H1 (cell line): ENCODE measurements at regions not wholly inside any gene's neighbourhood (a gene's known extent, or its start where the extent isn't known, plus 50 kb on each side); places are given as distances from the start of the nearest gene placed in this dataset.

Experiments used
- BRCA1 ChIP-seq: IDR thresholded peaks from 2 replicates; pipeline ENCODE4 v1.6.1; 2012; ENCODE audit warnings: low read depth, low read length, improper control_type of control experiment
- CEBPB ChIP-seq: IDR thresholded peaks from 2 replicates; pipeline ENCODE4 v1.6.1; 2012; ENCODE audit warnings: low read depth, low read length
- CREB1 ChIP-seq: IDR thresholded peaks from 2 replicates; pipeline ENCODE4 v1.6.1; 2012; ENCODE audit warnings: inconsistent platforms
- FOSL1 ChIP-seq: IDR thresholded peaks from 2 replicates; pipeline ENCODE4 v1.6.1; 2011; ENCODE audit warnings: mild to moderate bottlenecking, low read depth, low read length, moderate library complexity; ENCODE audit not compliant: insufficient read depth
- GABPA ChIP-seq: IDR thresholded peaks from 2 replicates; pipeline ENCODE4 v1.6.1; 2011; ENCODE audit warnings: mild to moderate bottlenecking, low read length, moderate library complexity, borderline replicate concordance; ENCODE audit not compliant: insufficient read depth
- POU5F1 ChIP-seq: IDR thresholded peaks from 2 replicates; pipeline ENCODE4 v1.6.1; 2011; ENCODE audit warnings: low read depth, mild to moderate bottlenecking, low read length, moderate library complexity
- RNF2 ChIP-seq: fragments of 200-900, 300-1000 bp; sonication (generic); IDR thresholded peaks from 2 replicates; pipeline ENCODE4 v1.7.1; 2016; ENCODE audit warnings: borderline replicate concordance, low read depth, mild to moderate bottlenecking, antibody characterized with exemption, low read length; ENCODE audit not compliant: poor library complexity, severe bottlenecking; ENCODE audit errors: missing control alignments
- SAP30 ChIP-seq: fragments of 300-600 bp; sonication (generic); IDR thresholded peaks from 2 replicates; pipeline ENCODE4 v1.7.1; 2012; ENCODE audit warnings: low read length, moderate library complexity, mild to moderate bottlenecking, inconsistent platforms; ENCODE audit not compliant: insufficient read depth, insufficient replicate concordance
- SIRT6 ChIP-seq: IDR thresholded peaks from one replicate; pipeline ENCODE4 v1.7.1; 2012; ENCODE audit warnings: low read length, inconsistent platforms
- SP2 ChIP-seq: IDR thresholded peaks from 2 replicates; pipeline ENCODE4 v1.6.1; 2012; ENCODE audit warnings: mild to moderate bottlenecking, low read length, inconsistent platforms
- TF ChIP-seq, protein P1 (sequence below): fragments of 300-600 bp; sonication (generic); IDR thresholded peaks from 2 replicates; pipeline ENCODE4 v1.7.1; 2012; ENCODE audit warnings: low read length, moderate library complexity, mild to moderate bottlenecking, inconsistent platforms; ENCODE audit not compliant: insufficient replicate concordance
- TF ChIP-seq, protein P2 (sequence below): IDR thresholded peaks from 2 replicates; pipeline ENCODE4 v1.6.1; 2011; ENCODE audit warnings: low read length, improper control_type of control experiment

DNA sequence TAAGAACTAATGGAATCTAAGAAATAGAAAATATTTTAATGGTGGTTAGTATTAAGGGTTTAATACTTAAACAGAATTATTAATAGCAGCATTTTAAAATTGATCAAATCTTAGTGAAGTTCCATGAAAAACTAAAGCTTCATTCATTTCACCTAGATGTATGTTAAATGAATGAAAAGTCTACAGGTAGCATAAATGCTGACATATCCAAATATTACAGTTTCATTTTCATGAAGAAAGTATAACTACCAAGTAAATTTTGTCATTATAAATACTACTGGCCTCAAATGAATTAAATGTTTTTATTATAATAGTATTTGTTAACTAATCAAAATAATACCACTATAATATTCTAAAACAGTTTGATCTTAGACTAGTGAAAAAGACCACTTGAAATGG lies 403.3 kb downstream of the LIG4 start (continued):
- TF ChIP-seq, protein P1, sequence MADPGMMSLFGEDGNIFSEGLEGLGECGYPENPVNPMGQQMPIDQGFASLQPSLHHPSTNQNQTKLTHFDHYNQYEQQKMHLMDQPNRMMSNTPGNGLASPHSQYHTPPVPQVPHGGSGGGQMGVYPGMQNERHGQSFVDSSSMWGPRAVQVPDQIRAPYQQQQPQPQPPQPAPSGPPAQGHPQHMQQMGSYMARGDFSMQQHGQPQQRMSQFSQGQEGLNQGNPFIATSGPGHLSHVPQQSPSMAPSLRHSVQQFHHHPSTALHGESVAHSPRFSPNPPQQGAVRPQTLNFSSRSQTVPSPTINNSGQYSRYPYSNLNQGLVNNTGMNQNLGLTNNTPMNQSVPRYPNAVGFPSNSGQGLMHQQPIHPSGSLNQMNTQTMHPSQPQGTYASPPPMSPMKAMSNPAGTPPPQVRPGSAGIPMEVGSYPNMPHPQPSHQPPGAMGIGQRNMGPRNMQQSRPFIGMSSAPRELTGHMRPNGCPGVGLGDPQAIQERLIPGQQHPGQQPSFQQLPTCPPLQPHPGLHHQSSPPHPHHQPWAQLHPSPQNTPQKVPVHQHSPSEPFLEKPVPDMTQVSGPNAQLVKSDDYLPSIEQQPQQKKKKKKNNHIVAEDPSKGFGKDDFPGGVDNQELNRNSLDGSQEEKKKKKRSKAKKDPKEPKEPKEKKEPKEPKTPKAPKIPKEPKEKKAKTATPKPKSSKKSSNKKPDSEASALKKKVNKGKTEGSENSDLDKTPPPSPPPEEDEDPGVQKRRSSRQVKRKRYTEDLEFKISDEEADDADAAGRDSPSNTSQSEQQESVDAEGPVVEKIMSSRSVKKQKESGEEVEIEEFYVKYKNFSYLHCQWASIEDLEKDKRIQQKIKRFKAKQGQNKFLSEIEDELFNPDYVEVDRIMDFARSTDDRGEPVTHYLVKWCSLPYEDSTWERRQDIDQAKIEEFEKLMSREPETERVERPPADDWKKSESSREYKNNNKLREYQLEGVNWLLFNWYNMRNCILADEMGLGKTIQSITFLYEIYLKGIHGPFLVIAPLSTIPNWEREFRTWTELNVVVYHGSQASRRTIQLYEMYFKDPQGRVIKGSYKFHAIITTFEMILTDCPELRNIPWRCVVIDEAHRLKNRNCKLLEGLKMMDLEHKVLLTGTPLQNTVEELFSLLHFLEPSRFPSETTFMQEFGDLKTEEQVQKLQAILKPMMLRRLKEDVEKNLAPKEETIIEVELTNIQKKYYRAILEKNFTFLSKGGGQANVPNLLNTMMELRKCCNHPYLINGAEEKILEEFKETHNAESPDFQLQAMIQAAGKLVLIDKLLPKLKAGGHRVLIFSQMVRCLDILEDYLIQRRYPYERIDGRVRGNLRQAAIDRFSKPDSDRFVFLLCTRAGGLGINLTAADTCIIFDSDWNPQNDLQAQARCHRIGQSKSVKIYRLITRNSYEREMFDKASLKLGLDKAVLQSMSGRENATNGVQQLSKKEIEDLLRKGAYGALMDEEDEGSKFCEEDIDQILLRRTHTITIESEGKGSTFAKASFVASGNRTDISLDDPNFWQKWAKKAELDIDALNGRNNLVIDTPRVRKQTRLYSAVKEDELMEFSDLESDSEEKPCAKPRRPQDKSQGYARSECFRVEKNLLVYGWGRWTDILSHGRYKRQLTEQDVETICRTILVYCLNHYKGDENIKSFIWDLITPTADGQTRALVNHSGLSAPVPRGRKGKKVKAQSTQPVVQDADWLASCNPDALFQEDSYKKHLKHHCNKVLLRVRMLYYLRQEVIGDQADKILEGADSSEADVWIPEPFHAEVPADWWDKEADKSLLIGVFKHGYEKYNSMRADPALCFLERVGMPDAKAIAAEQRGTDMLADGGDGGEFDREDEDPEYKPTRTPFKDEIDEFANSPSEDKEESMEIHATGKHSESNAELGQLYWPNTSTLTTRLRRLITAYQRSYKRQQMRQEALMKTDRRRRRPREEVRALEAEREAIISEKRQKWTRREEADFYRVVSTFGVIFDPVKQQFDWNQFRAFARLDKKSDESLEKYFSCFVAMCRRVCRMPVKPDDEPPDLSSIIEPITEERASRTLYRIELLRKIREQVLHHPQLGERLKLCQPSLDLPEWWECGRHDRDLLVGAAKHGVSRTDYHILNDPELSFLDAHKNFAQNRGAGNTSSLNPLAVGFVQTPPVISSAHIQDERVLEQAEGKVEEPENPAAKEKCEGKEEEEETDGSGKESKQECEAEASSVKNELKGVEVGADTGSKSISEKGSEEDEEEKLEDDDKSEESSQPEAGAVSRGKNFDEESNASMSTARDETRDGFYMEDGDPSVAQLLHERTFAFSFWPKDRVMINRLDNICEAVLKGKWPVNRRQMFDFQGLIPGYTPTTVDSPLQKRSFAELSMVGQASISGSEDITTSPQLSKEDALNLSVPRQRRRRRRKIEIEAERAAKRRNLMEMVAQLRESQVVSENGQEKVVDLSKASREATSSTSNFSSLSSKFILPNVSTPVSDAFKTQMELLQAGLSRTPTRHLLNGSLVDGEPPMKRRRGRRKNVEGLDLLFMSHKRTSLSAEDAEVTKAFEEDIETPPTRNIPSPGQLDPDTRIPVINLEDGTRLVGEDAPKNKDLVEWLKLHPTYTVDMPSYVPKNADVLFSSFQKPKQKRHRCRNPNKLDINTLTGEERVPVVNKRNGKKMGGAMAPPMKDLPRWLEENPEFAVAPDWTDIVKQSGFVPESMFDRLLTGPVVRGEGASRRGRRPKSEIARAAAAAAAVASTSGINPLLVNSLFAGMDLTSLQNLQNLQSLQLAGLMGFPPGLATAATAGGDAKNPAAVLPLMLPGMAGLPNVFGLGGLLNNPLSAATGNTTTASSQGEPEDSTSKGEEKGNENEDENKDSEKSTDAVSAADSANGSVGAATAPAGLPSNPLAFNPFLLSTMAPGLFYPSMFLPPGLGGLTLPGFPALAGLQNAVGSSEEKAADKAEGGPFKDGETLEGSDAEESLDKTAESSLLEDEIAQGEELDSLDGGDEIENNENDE = no peak
- TF ChIP-seq POU5F1 (no peak), CREB1 (no peak), CEBPB (no peak), SP2 (no peak), GABPA (no peak), BRCA1 (no peak), SAP30 (no peak), RNF2 (no peak), SIRT6 (no peak), FOSL1 (no peak)
- TF ChIP-seq, protein P2, sequence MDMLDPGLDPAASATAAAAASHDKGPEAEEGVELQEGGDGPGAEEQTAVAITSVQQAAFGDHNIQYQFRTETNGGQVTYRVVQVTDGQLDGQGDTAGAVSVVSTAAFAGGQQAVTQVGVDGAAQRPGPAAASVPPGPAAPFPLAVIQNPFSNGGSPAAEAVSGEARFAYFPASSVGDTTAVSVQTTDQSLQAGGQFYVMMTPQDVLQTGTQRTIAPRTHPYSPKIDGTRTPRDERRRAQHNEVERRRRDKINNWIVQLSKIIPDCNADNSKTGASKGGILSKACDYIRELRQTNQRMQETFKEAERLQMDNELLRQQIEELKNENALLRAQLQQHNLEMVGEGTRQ = no peak
